Right lung (tissue), 2 donors: ENCODE measurements at regions not wholly inside any gene's neighbourhood (a gene's known extent, or its start where the extent isn't known, plus 50 kb on each side); places are given as distances from the start of the nearest gene placed in this dataset.
"Not testable (repeated sequence)": the region's sequence is repeated elsewhere in the genome, so short reads cannot be mapped to it uniquely, and the experiment has no call there.

Experiments
- DNase-seq, 2 donors: peaks; one replicate each; pipeline ENCODE4 v3.0.0-alpha.2; 2013

DNA sequence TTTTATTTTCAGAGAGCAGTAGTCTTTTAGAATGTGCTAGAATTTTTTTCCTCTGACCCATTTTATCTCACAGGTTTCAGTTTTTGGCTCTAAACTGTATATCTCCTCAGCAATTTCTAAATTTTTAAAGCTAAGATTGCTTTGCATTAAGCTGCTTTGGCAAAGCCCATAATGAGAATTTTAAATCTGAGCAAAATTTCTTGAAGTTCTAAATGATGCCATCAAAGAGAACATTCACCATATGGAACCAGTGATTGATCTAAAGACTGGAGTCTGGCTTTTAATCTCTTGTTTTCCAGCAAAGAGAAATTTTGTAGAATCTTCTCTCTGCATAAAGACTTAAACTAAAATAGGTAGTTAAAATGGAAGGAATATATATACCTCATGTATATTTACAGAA lies 313.6 kb downstream of the TBC1D32 start:
- DNase-seq, result no peak

DNA sequence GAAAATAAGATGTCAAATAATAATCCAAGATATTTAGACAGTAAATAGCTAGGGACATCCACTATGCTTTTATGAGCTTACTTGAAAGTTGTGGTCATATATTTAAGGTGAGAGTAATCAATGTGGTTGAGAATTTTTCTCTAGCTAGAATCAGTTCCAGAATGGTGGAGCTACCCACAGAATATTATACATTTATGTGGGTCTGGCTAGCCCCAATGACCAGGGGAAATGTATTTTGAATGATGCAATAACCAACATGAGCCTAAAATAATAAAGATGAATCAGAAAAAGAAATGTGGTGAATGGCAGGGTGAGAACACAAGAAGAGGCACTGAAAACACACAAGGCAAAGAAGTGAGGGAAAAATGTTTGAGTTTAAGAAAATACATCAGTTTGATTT lies 325.7 kb downstream of the TBC1D32 start:
- DNase-seq, result no peak

DNA sequence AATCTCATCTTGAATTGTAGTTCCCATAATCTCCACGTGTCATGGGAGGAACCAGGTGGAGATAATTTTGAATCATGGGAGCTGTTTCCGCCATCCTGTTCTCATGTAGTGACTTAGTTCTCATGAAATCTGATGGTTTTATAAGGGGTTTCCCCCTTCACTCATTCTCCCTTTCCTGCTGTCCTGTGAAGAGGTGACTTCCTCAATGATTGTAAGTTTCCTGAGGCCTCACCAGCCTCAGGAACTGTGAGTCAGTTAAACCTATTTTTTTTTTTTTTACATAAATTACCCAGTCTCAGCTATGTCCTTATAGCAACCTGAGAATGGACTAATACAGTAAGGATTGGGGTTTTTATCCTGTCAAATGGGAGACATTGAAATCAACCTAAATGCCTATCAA lies 328.3 kb downstream of the TBC1D32 start:
- no peak for DNase-seq

DNA sequence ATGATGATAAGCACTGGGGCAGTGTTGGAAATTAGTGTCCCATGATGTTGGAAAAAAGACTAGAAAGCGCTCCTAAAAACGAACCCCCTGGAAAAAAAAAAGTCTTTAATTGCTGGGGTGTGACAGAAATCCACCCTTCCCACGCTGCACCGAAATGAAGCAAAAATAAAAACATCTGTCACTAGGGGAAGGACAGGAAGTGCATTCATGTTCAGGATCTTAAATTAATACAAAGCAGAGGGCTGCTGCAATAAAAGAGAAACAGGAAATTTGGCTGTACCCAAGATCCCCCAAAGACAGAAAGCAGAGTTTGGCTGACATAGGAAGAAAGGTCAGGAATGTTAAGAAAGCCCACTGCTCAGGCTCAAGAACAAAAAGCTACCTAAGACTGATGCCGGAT lies 333.9 kb downstream of the TBC1D32 start:
- no peak for DNase-seq

DNA sequence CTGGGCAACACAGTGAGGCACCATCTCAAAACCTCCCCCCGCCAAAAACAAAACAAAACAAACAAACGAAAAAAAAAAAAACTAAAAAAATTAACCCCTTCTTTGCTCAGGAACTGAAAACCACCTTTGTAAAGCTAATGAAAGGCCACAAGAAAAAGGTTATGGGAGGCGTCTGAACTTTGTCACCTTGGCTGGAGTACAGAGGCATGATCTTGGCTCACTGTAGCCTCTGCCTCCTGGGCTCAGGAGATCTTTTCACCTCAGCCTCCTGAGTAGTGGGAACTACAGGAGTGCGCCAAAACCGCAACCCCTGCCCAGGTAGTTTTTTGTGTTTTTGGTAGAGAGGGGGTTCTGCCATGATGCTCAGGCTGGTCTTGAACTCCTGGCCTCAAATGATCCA lies 337.9 kb downstream of the TBC1D32 start:
- no peak for DNase-seq

DNA sequence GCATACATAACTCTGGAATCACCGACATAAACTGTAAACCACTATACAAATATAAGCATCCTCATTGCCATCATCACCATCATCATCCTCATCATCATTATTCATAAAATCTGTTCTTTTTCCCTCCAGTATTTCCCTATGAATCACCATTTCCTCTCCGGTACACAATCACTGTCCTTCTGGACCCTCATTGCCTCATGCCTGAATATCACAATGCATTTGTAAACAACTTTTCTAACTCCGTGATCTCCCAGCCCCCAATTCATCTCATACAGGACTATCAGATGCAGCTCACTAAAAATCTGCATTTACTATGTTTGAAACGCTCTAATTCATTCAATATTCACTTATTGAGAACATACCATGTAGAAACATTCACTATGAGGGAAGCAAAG lies 339.7 kb downstream of the TBC1D32 start:
- no peak for DNase-seq

DNA sequence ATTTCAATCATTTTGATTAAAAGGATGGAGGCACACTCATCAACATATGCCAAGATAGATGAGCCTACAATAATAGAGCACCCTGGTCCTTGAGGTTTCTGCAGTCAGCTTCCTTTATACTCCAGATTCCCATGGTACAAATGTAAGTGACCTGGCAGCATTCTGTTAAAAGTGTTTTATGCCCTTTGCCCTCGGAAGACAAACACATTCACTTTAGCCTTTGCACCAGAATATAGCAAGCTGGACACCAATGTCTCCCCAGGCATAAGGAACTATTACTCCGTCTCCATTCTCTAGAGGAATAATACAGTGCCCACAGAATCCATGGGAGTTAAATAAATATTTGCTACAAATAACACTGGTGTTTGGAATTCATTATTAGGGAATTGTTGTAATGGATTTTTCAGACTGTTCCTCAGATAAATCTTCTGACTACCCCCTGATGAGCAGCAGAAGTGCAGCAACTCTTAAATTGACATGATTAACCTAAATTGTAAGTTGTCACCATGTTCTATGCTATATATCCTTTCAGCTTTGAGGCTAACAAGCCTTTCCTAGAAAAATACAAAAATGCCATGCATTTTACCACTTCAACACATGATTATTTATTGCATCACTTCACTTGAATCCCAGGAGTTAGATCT lies 340.2 kb downstream of the TBC1D32 start:
- DNase-seq, result no peak

DNA sequence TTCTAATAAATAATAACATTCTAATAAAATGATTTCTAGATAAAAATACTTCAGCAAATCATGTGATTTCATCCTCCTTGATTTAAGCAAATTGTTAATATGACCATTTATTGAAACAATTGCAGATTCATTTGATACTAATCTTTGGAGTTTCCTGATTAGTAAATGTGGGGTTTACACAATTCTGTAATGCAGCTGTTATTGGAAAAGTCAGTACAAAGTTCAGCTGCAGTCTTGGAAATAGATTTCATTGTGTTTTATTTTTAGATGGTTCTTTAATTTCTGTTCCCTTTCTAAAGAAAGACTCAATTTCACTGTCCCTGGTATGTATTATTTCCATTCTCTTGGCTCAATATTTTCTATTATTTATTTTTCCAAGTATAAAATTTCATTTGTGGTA lies 342.0 kb downstream of the TBC1D32 start:
- no peak for DNase-seq

DNA sequence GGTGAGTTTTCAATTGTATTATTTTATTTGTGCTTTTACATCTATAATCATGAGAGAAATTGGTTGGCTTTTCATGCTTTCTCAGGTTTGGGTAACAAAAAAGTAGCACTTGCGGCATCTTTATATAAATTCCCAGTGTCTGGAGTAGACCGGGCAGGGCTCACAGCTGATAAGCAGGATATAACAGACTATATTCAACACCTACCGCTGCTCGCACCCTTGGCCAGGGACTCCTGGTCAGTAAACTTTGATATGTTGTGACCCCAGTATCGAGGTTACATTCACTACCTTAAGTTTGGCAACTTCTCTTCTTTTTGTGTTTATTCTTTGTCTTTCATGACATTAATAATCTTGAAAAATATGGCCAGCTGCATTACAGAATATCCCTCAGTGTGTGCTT lies 343.4 kb downstream of the TBC1D32 start:
- DNase-seq, result no peak

DNA sequence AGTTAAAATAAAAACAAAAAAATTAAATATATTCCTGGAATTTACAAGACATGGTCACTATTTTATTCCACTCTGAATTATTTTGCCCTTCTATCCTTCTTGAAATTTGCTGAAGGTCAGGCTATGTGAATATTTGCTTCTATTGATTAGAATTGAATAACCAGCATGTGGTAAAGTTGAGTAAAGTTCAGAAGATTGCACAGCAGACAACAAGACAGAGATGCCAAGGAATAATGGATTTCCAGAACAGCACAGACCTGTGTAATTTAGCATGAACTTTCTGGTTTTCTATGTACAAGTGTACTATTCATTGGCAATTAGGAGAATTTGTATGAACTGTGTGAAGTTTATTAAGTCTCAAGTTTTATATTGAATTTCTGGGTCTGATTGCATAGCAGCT lies 352.4 kb downstream of the TBC1D32 start:
- no peak for DNase-seq

DNA sequence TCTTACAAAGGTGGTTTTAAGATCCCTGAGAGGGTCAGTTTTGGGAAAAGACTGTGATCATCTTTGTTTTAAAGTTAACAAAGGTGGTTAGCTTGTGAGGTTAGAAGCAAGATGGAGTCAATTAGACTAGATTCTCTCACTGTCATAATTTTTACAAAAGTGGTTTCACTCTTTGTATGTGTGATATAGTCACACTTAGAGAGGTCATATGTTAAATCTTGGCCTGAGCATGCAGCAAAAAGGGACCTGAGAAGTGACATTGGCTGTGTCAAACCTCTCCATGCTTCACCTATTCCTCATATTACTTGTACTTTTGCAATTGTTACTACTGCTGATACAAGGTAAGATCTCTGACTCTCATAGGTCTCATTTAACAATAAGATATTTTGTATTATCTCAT lies 368.0 kb downstream of the TBC1D32 start:
- no peak for DNase-seq

DNA sequence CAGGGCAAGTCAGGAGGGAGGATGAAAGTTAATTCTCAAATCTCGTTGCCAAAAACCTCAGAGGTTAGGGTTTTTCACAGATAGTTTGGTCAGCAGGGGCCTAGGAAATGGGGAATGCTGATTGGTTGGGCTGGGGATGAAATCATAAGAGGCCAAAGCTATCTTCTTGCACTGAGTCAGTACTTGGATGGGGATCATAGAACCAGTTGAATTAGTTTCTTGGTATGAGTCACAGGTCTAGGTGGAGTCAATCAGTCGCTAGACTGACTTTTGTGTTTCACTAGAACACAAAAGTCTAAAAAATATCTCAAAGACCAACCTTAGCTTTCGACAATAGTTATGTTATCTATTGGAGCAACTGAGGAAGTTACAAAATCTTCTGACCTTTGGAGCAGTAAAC lies 368.5 kb downstream of the TBC1D32 start:
- DNase-seq, result no peak

DNA sequence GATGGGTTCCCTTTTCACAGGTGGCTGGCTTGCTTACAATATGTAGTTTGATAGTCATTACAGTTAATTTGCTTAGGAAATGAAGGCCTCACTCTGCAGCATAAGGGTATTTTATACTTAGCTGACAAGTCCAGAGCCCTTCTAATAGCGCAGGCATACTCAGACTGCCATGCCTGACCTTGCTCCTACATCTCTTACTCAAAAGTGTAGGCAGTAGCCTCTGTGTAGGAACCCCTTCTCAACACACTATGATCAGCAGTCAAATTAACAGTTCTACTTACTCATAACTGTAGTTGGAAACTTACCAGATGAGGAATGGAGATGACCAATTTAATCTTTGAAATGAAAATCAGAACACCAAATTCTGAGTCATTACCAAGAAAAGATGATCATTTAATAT lies 373.5 kb downstream of the TBC1D32 start:
- no peak for DNase-seq

DNA sequence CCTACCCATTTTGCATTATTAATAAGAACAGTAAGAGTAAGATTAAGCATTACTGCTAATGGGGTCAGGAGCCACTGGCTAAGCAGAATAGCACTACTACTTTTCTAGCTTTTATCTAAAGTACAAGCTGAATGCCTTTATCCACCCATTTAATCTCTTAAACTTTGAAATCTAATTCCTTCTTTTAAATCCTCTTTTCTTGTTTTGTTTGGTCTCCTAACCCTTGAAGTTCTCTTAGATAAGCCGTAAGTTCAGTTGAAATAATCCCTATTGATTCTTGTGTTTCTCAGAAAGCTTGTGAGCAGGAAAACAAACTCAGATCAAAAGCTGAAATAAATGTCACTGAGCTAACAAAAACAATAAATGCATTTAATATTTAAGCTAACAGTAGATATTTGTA lies 380.2 kb downstream of the TBC1D32 start:
- no peak for DNase-seq

DNA sequence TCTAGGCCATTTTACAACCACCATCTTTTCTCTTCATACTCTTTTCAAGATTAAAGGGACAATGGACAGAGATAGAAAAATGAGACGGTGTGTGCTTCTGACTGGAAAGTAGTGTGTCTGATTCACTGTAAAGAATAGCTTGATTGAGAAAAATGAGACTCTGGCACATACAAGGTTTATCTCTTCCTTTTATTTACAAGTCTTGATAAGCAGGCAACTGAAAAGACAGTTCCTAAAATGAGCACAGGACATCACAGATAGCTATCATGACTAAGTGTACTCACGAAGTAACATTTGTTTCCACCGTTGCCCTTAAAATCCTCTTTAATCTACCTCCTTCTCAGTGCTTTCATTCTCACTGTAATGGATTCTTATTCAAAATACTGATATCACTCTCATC lies 383.0 kb downstream of the TBC1D32 start:
- no peak for DNase-seq

DNA sequence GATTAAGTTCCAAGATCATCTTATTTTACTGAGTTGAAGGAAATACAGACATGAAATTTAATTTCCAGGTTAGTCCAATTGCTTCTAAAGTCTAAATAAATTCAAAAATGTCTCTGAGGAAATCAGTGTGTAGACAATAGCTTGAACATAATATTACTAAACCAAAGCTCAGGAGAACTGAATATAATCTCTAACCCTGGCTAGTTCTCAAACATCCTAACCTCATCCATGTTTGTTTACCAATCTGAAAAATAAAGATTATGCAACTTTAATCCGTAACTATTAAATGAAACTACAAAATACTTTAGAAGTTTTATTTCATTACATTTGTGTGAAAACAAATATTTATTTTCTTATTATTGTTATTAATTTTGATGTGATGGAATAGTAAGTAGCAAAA lies 387.2 kb downstream of the TBC1D32 start:
- DNase-seq, result no peak

DNA sequence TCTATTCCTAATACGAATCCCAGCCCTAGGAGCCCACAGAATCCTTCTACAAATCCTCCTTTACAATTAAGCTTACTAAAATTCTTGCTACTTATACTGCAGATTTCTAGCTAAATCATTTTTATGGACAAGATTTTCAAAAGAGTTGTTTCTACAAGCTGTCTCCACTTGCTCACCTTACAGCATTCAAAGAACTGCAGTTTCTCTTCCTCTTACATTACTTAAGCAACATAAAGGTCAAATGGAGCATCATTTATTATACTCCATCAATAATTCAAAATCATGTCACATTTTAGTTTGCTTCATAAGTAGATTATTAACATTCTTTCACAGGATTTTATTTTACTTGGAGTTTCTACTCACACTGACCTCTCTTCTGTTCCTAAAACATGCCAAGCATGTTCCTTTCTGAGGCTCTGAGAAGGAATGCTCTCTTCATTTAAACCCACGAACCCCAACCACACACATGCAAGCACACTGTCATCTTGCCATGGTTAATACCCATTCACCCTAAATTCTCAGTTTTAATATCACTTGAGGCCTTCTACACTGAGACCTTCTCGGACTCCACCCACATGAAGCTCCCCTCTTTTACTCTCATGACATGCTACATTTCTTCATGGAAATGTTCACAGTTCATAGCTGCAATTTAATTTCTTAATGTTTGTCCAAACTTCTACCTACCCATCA lies 388.2 kb downstream of the TBC1D32 start:
- no peak for DNase-seq

DNA sequence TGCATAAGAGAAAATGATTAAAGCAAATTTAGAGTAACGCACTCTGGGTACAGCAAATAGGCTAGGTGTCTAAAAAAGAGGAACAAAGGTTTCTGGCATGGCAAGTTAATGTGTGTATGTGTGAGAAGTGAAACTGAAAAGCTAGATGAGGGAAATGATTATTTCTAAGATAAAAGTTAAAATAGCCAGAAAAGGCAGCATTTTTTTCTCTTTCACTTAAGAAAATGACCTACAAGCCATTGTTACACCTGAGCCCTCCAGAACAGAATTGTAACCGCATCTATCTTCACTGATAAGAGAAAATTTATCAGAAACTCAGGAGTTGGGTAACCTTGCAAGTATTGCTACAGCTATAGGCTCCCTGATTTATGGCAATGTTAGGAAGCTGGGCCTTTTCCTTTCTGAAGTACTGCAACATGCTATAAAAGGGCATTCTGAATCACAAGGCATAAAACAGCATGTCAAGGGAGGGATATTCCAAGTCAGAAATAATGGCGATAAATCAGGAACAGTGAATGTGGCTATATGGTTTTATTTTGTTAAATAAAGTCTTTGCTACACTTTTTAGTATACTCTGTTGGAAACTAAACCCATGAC lies 395.3 kb downstream of the TBC1D32 start:
- no peak for DNase-seq

DNA sequence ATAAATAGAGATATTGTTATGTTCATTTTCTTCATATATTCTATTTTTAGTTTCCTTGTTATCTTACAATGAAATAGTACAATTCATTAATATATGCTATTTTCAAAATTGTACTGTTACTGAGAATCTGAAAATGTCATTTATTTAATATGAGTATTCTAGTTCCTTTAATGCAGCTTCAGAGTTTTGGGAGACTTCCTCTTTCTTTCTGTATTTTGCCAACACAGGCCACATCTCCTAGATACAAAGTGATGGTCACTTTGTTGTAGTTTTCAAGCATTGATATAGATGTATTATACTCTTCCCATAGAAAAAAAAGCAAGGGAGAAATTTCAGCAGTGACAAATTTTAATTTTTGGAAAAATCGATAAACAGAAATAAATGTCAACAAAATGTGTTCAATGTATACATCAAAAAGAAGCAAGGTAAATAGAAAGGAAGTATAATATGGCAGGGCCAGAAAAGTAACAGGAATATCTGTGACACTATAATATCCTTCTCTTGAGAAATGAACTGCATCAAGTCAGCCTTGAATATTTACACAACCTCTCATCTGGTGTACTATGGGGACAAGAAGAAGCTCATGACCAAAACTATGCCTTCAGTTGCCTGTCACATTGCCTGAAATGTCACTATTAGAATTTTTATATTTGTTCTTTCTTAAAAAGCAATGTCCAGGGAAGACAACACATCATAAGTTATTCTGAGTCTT lies 396.0 kb downstream of the TBC1D32 start:
- no peak for DNase-seq

DNA sequence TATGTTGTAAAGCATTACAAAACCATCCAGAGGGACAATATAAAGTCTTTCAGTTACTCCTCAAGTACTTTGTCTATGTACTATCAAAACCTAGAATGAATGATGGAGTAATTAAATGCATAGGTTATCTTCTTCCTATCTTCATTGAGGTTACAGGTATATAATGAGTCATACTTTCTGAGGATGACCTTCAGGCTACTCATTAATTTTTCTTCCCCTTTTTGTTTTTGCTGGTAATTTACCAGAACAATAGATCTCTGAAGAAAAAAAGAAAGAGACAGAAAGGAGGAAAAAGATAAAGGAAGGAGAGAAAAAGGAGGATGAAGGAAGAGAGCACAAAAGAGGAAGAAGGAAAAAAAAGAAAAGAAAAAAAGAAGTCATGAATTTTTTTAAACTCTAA lies 398.4 kb downstream of the TBC1D32 start:
- no peak for DNase-seq

DNA sequence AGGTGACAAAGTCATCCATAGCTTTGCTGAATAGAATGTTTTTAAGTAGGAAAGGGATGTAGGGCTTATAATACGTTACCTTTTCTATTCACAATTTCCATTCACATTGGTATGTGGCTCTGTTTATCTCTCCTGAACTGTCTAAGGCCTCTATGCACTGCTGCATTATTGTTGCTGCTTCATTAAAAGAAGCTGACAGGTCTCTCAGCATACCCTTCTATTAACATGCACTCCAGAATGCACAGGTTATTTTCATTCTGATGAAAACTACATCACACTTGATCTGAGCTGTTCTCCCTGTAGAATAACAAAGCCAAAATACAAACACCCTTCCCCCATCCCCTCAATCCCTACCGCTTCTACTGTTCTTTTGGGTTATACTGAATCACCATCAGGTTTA lies 399.3 kb downstream of the TBC1D32 start:
- DNase-seq, result no peak

DNA sequence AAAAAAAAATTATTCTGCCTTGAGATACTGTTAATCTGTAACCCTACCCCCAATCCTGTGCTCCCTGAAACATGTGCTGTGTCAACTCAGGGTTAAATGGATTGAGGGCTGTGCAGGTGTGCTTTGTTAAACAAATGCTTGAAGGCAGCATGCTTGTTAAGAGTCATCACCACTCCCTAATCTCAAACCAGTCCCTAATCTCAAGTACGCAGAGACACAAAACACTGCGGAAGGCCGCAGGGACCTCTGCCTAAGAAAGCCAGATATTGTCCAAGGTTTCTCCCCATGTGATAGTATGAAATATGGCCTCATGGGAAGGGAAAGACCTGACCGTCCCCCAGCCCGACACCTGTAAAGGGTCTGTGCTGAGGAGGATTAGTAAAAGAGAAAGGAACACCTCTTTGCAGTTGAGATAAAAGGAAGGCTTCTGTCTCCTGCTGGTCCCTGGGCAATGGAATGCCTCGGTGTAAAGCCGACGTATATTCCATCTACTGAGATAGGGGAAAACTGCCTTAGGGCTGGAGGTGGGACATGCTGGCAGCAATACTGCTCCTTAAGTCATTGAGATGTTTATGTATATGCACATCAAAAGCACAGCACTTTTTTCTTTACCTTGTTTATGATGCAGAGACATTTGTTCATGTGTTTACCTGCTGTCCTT lies 402.6 kb downstream of the TBC1D32 start:
- not testable (repeated sequence) for DNase-seq
